ENCODE measurements at regions not wholly inside any gene's neighbourhood (a gene's known extent, or its start where the extent isn't known, plus 50 kb on each side); places are given as distances from the start of the nearest gene placed in this dataset.

- TF ChIP-seq CTCF (IDR thresholded peaks at IDR 0.05; ENCODE audit: low read depth, low read length) = no peak
- TF ChIP-seq POLR2A (IDR thresholded peaks at IDR 0.05; ENCODE audit: extremely low read depth, insufficient read length) = no peak
Observed at GRCh38 chr3:94896994-94897393, 834.1 kb downstream of the NSUN3 start.
